ENCODE measurements at regions not wholly inside any gene's neighbourhood (a gene's known extent, or its start where the extent isn't known, plus 50 kb on each side); places are given as distances from the start of the nearest gene placed in this dataset.

- peaks cover 0 to 7% (median 0%) of the 10 kb centered on the region in 3 donors for H3K9me3 ChIP-seq (ENCODE audit: control extremely low read depth in 1 of 3, control insufficient read depth in 2 of 3, insufficient read depth in 1 of 3, low read length in 2 of 3)
- no peak overlapping the region for H2AFZ ChIP-seq (ENCODE audit: insufficient read depth, low read depth, low read length, poor library complexity, severe bottlenecking)
- H3K27ac Mint-ChIP-seq = no peak overlapping the region
- ChIA-PET CTCF (no interaction called here), POLR2A (no interaction called here)
- no peaks in the 10 kb centered on the region for H3K4me1 Mint-ChIP-seq
- peaks cover 0 to 23% (median 0%) of the 10 kb centered on the region in 4 experiments for H3K27me3 ChIP-seq (replicated peaks in 1 of 4; ENCODE audit: control extremely low read depth in 1 of 4, control insufficient read depth in 3 of 4, insufficient read depth in 4 of 4, low read length in 3 of 4)
- no peak overlapping the region for H3K9ac ChIP-seq (ENCODE audit: low read length)
- ATAC-seq (ENCODE audit: low read depth) = no peak
- H3K27ac ChIP-seq (ENCODE audit: low read length in 2 of 2) = no peak overlapping the region
- H3K27me3 Mint-ChIP-seq = peaks cover 33% of the 10 kb centered on the region
- no peaks in the 10 kb centered on the region for H3K9me3 Mint-ChIP-seq (ENCODE audit: insufficient read depth)
- H3K36me3 ChIP-seq (replicated peaks in 1 of 2; ENCODE audit: control extremely low read depth in 1 of 2, control insufficient read depth in 1 of 2, extremely low read depth in 1 of 2, insufficient read depth in 2 of 2, low read length in 1 of 2) = no peaks in the 10 kb centered on the region
- H3K4me1 ChIP-seq (ENCODE audit: control insufficient read depth in 2 of 2, insufficient read depth in 2 of 2, low read length in 2 of 2) = no peaks in the 10 kb centered on the region
- H3K79me2 ChIP-seq (ENCODE audit: control insufficient read depth, insufficient read depth, low read length) = no peaks in the 10 kb centered on the region
- DNase-seq = no peak
- no peak overlapping the region for H3K4me3 Mint-ChIP-seq
- intact Hi-C loops (cut with micrococcal nuclease) = no loop called here
- 100% methylated on average over 2 of the region's 4 CpGs for WGBS (ENCODE audit: insufficient coverage)
- no peak overlapping the region for H3K4me3 ChIP-seq (ENCODE audit: control extremely low read depth in 1 of 5, extremely low read depth in 1 of 5, insufficient read depth in 1 of 5, low read depth in 2 of 5, low read length in 4 of 5)
- TF ChIP-seq EZH2 (IDR thresholded peaks at IDR 0.05; ENCODE audit: borderline replicate concordance, insufficient read depth, low read depth, low read length, poor library complexity, severe bottlenecking) = no peak
- TF ChIP-seq CTCF (IDR thresholded peaks at IDR 0.05) = no peak
- H3K4me2 ChIP-seq (replicated peaks; ENCODE audit: low read depth, low read length, poor library complexity, severe bottlenecking) = no peak overlapping the region
- no peaks in the 10 kb centered on the region for H4K20me1 ChIP-seq (ENCODE audit: control insufficient read depth, insufficient read depth, low read length, poor library complexity, severe bottlenecking)
These were observed 205.9 kb upstream of the LINGO1 start for GRCh38 chr15:77838595-77838994.

GRCh38 chr15:77838061-77838460, 205.3 kb upstream of the LINGO1 start:
- no peak overlapping the region for H3K27ac Mint-ChIP-seq
- H3K4me1 Mint-ChIP-seq = no peaks in the 10 kb centered on the region
- 75% methylated on average over 8 of the region's 10 CpGs for WGBS (ENCODE audit: insufficient coverage)
- no peak overlapping the region for H3K4me3 Mint-ChIP-seq
- Histone ChIP-seq H3K9me3 (ENCODE audit: control extremely low read depth in 1 of 3, control insufficient read depth in 2 of 3, insufficient read depth in 1 of 3, low read length in 2 of 3) (peaks cover 0 to 7% (median 0%) of the 10 kb centered on the region in 3 donors), H3K27ac (ENCODE audit: low read length in 2 of 2) (no peak overlapping the region), H3K27me3 (replicated peaks in 1 of 4; ENCODE audit: control extremely low read depth in 1 of 4, control insufficient read depth in 3 of 4, insufficient read depth in 4 of 4, low read length in 3 of 4) (peaks cover 0 to 23% (median 0%) of the 10 kb centered on the region in 4 experiments), H3K36me3 (replicated peaks in 1 of 2; ENCODE audit: control extremely low read depth in 1 of 2, control insufficient read depth in 1 of 2, extremely low read depth in 1 of 2, insufficient read depth in 2 of 2, low read length in 1 of 2) (no peaks in the 10 kb centered on the region), H2AFZ (ENCODE audit: insufficient read depth, low read depth, low read length, poor library complexity, severe bottlenecking) (no peak overlapping the region), H3K9ac (ENCODE audit: low read length) (no peak overlapping the region), H3K79me2 (ENCODE audit: control insufficient read depth, insufficient read depth, low read length) (no peaks in the 10 kb centered on the region), H3K4me3 (ENCODE audit: control extremely low read depth in 1 of 5, extremely low read depth in 1 of 5, insufficient read depth in 1 of 5, low read depth in 2 of 5, low read length in 4 of 5) (no peak overlapping the region), H4K20me1 (ENCODE audit: control insufficient read depth, insufficient read depth, low read length, poor library complexity, severe bottlenecking) (no peaks in the 10 kb centered on the region), H3K4me2 (replicated peaks; ENCODE audit: low read depth, low read length, poor library complexity, severe bottlenecking) (no peak overlapping the region), H3K4me1 (ENCODE audit: control insufficient read depth in 2 of 2, insufficient read depth in 2 of 2, low read length in 2 of 2) (no peaks in the 10 kb centered on the region)
- DNase-seq (no peak), ATAC-seq (ENCODE audit: low read depth) (no peak)
- ChIA-PET POLR2A (no interaction called here), CTCF (no interaction called here)
- no peaks in the 10 kb centered on the region for H3K9me3 Mint-ChIP-seq (ENCODE audit: insufficient read depth)
- intact Hi-C loops (cut with micrococcal nuclease) = no loop called here
- TF ChIP-seq CTCF (IDR thresholded peaks at IDR 0.05) (no peak), EZH2 (IDR thresholded peaks at IDR 0.05; ENCODE audit: borderline replicate concordance, insufficient read depth, low read depth, low read length, poor library complexity, severe bottlenecking) (no peak)
- H3K27me3 Mint-ChIP-seq = peaks cover 33% of the 10 kb centered on the region

Data from B cell (primary cell).